Spleen (tissue), 11 donors: ENCODE measurements at regions not wholly inside any gene's neighbourhood (a gene's known extent, or its start where the extent isn't known, plus 50 kb on each side); places are given as distances from the start of the nearest gene placed in this dataset.

Source experiments
- DNase-seq: peaks from one replicate; pipeline ENCODE4 v3.0.0-alpha.2; 2020
- H3K27ac ChIP-seq, 8 donors: fragments of 200-600 bp; sonication (generic) in 7 of 8; 1 replicate in 4 of 8; 2 replicates in 4 of 8; pipeline versions ENCODE4 v1.5.0 to v1.8.0; 2016 to 2021; ENCODE audit warnings: inconsistent platforms in 4 of 8, mild to moderate bottlenecking in 4 of 8, moderate library complexity in 1 of 8
- H3K27me3 ChIP-seq, 7 donors: fragments of 200-600 bp; sonication (generic) in 6 of 7; replicated peaks in 1 of 7; 1 replicate in 4 of 7; 2 replicates in 3 of 7; pipeline versions ENCODE4 v1.5.0 to v1.8.0; 2016 to 2021; ENCODE audit warnings: inconsistent platforms in 3 of 7, mild to moderate bottlenecking in 1 of 7
- H3K36me3 ChIP-seq, 6 donors: fragments of 200-600 bp; sonication (generic) in 5 of 6; 1 replicate in 4 of 6; 2 replicates in 2 of 6; pipeline versions ENCODE4 v1.5.0 to v1.8.0; 2016 to 2021; ENCODE audit warnings: inconsistent platforms in 2 of 6
- H3K4me1 ChIP-seq, 6 donors: fragments of 200-600 bp; sonication (generic) in 5 of 6; 1 replicate in 3 of 6; 2 replicates in 3 of 6; pipeline versions ENCODE4 v1.5.0 to v1.8.0; 2016 to 2021; ENCODE audit warnings: inconsistent platforms in 3 of 6
- H3K4me3 ChIP-seq, 8 donors: fragments of 200-600 bp; sonication (generic) in 7 of 8; 1 replicate in 4 of 8; 2 replicates in 4 of 8; pipeline versions ENCODE4 v1.5.0 to v1.8.0; 2016 to 2021; ENCODE audit warnings: inconsistent platforms in 4 of 8, mild to moderate bottlenecking in 4 of 8, moderate library complexity in 2 of 8
- H3K9me3 ChIP-seq, 8 donors: fragments of 200-600 bp; sonication (generic) in 7 of 8; 1 replicate in 4 of 8; 2 replicates in 4 of 8; pipeline versions ENCODE4 v1.5.0 to v1.8.0; 2016 to 2021; ENCODE audit warnings: inconsistent platforms in 4 of 8
- CTCF ChIP-seq, 11 experiments: fragments of 200-600 bp in 7 of 11; fragments of 450-650 bp in 4 of 11; sonication (generic) in 4 of 11; IDR thresholded peaks in 8 of 11; conservative IDR thresholded peaks in 3 of 11; 1 replicate in 7 of 11; 2 replicates in 4 of 11; pipeline versions ENCODE4 v1.4.0 to v1.8.0; 2016 to 2021; ENCODE audit warnings: antibody characterized with exemption in 11 of 11, inconsistent platforms in 4 of 11, mild to moderate bottlenecking in 1 of 11
- POLR2A ChIP-seq, 3 donors: fragments of 450-650 bp; IDR thresholded peaks; one replicate each; pipeline ENCODE4 v1.5.1; 2017; ENCODE audit warnings: antibody characterized with exemption in 3 of 3, mild to moderate bottlenecking in 1 of 3
- POLR2AphosphoS5 ChIP-seq, 3 donors: sonication (generic); formaldehyde crosslinking; IDR thresholded peaks; one replicate each; pipeline ENCODE4 v1.5.1; 2017; ENCODE audit warnings: antibody characterized with exemption in 3 of 3
- WGBS, 5 donors: extraction: QIAGEN DNeasy Blood & Tissue Kit in 3 of 5; methylation state at CpG; one replicate each; pipeline versions ENCODE4 v1.1.5 to v1.1.7; 2013 to 2018; 5-methylcytosine and 5-hydroxymethylcytosine counted together
- intact Hi-C: fragments of 100-400 bp; cut with DNase I; formaldehyde crosslinking; loops from one replicate; pipeline ENCODE4 v1.15.0; 2023; ENCODE audit warnings: low total_unique reads
- donor health status: healthy with polysubstance abuse.
- donor health status: DM: no; HTN: no; CAD: no; lungs with moderate emphysema.
- donor health status: DM: no; HTN: no; CAD: no.
- donor health status: Bipolar disorder and iron deficiency.
- donor health status: healthy.
- donor health status: DM: no; HTN: no; CAD: no.
- donor health status: DM: yes; HTN: yes; CAD: no.

GRCh38 chr1:70714149-70714548, 303.1 kb downstream of the CTH start:
- H3K27me3 ChIP-seq, result no peaks in the 10 kb centered on the region
- 73 to 91% (median 77%) methylated on average over 2 of the region's 2 CpGs for WGBS, 5 donors
- H3K9me3 ChIP-seq, result peaks cover 0 to 11% (median 0%) of the 10 kb centered on the region in 8 donors
- no peak overlapping the region for H3K27ac ChIP-seq
- DNase-seq, result no peak
- no peaks in the 10 kb centered on the region for H3K4me1 ChIP-seq
- no peaks in the 10 kb centered on the region for H3K36me3 ChIP-seq
- TF ChIP-seq POLR2A (IDR thresholded peaks at IDR 0.05) (no peak), CTCF (IDR thresholded peaks at IDR 0.05 in 8 of 11, conservative IDR thresholded peaks at IDR 0.05 in 3 of 11) (no peak), POLR2AphosphoS5 (IDR thresholded peaks at IDR 0.05) (no peak)
- H3K4me3 ChIP-seq, result no peak overlapping the region
- intact Hi-C loops, result no loop called here

- TF ChIP-seq POLR2AphosphoS5 (IDR thresholded peaks at IDR 0.05) (no peak), CTCF (IDR thresholded peaks at IDR 0.05 in 8 of 11, conservative IDR thresholded peaks at IDR 0.05 in 3 of 11) (no peak), POLR2A (IDR thresholded peaks at IDR 0.05) (no peak)
- no peak overlapping the region for H3K27ac ChIP-seq
- no peaks in the 10 kb centered on the region for H3K36me3 ChIP-seq
- WGBS, 5 donors, result 70 to 82% (median 71%) methylated on average over 2 of the region's 2 CpGs
- DNase-seq, result no peak
- no peaks in the 10 kb centered on the region for H3K4me1 ChIP-seq
- peaks cover 0 to 2% (median under 1%) of the 10 kb centered on the region in 8 donors for H3K9me3 ChIP-seq
- H3K4me3 ChIP-seq, result no peak overlapping the region
- intact Hi-C loops, result no loop called here
- no peaks in the 10 kb centered on the region for H3K27me3 ChIP-seq
These were observed 306.1 kb downstream of the CTH start for GRCh38 chr1:70717211-70717610.

GRCh38 chr1:70717656-70718055, 306.6 kb downstream of the CTH start:
- Histone ChIP-seq H3K27ac (no peak overlapping the region), H3K27me3 (no peaks in the 10 kb centered on the region), H3K4me1 (no peaks in the 10 kb centered on the region), H3K36me3 (no peaks in the 10 kb centered on the region), H3K4me3 (no peak overlapping the region), H3K9me3 (peaks cover 0 to 6% (median 4%) of the 10 kb centered on the region in 8 donors)
- intact Hi-C loops, result no loop called here
- TF ChIP-seq CTCF (IDR thresholded peaks at IDR 0.05 in 8 of 11, conservative IDR thresholded peaks at IDR 0.05 in 3 of 11), result no peak
- TF ChIP-seq POLR2AphosphoS5 (IDR thresholded peaks at IDR 0.05), result no peak
- no peak for TF ChIP-seq POLR2A (IDR thresholded peaks at IDR 0.05)
- no peak for DNase-seq
- WGBS, 5 donors, result 79 to 100% (median 90%) methylated on average over 1 of the region's 1 CpG

- WGBS, 5 donors, result 58 to 85% (median 62%) methylated on average over 2 of the region's 2 CpGs
- H3K4me3 ChIP-seq, result no peak overlapping the region
- no peaks in the 10 kb centered on the region for H3K4me1 ChIP-seq
- H3K27me3 ChIP-seq, result no peaks in the 10 kb centered on the region
- H3K36me3 ChIP-seq, result no peaks in the 10 kb centered on the region
- no peak overlapping the region for H3K27ac ChIP-seq
- intact Hi-C loops, result no loop called here
- no peak for DNase-seq
- H3K9me3 ChIP-seq, result peaks cover 0 to 11% (median 4%) of the 10 kb centered on the region in 8 donors
- no peak for TF ChIP-seq POLR2A (IDR thresholded peaks at IDR 0.05)
- no peak for TF ChIP-seq POLR2AphosphoS5 (IDR thresholded peaks at IDR 0.05)
- TF ChIP-seq CTCF (IDR thresholded peaks at IDR 0.05 in 8 of 11, conservative IDR thresholded peaks at IDR 0.05 in 3 of 11), result no peak
These were observed 307.1 kb downstream of the CTH start for GRCh38 chr1:70718086-70718630.
